ENCODE measurements at regions not wholly inside any gene's neighbourhood (a gene's known extent, or its start where the extent isn't known, plus 50 kb on each side); places are given as distances from the start of the nearest gene placed in this dataset.
"Not testable (repeated sequence)": the region's sequence is repeated elsewhere in the genome, so short reads cannot be mapped to it uniquely, and the experiment has no call there.

DNA sequence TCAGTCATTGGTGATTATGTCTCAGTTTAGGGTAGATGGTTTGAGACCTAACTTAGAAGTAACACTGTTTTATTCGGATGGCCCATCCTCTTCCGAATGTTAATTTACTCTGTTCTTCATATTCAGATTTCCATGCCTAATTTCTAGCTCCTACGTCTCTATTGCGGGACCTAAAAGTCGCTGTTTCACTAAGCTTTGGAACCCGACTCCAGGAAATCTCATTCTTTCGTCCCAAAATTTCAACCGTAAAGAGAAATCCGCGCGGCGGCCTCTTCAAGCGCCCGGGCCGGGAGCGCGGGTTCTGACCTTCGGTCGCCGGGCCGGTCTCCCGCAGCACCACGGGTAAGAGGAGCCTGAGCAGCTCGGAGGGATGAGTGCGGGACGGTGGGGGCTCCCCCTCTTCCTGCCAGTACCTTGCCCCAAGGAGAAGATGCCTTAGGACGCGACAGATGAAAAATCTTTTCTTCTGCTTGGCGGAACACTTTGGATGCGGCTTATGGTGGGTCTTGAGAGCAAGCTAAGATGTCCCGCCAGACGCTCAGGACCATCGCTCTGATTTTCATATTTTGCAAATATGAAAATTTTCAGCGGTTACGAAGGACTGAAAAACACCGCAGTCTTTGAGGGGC, 128.7 kb downstream of the PPIAL4G start:
- TF ChIP-seq ZFX (IDR thresholded peaks at IDR 0.05), result no peak
- TF ChIP-seq, protein P1, sequence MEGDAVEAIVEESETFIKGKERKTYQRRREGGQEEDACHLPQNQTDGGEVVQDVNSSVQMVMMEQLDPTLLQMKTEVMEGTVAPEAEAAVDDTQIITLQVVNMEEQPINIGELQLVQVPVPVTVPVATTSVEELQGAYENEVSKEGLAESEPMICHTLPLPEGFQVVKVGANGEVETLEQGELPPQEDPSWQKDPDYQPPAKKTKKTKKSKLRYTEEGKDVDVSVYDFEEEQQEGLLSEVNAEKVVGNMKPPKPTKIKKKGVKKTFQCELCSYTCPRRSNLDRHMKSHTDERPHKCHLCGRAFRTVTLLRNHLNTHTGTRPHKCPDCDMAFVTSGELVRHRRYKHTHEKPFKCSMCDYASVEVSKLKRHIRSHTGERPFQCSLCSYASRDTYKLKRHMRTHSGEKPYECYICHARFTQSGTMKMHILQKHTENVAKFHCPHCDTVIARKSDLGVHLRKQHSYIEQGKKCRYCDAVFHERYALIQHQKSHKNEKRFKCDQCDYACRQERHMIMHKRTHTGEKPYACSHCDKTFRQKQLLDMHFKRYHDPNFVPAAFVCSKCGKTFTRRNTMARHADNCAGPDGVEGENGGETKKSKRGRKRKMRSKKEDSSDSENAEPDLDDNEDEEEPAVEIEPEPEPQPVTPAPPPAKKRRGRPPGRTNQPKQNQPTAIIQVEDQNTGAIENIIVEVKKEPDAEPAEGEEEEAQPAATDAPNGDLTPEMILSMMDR (conservative IDR thresholded peaks at IDR 0.05), result no peak
- H3K27ac ChIP-seq, result no peak overlapping the region

DNA sequence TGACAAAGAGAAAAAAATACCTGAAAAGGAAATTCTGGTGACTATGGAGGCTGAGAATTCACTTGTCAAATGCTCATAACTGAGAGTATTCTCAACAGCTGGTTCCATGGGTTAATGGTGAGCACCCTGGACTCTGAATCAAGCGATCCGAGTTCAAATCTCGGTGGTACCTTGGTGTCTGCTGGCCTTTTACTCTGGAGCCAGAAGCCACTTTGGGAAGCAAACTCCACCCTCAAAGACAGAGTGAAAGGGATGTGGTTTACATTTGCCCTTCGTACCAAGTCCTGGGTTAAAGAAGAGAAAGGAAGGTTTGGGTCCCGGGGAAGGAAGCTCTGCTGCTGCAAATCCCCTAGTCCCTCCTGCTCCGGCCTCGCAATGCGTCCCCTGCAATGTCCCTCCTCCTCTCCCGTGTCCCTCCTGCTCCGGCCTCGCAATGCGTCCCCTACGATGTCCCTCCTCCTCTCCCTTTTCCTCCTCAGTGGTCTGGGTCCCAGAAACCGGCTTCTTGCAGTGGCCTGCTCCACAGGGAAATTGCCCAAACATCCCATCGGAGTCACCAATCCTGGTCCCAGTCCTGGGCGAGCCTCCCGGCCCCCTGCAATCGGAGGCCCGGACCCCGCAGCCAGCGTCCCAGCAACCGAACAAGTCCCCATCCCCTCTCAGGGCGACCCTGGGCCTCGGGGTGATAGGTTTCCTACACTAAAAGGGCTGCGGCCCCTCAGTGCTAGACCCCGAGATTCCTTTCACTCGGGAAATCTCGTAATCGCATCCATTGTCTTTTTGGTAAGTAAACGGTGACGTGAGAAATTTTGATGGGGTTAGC, 129.4 kb downstream of the PPIAL4G start:
- TF ChIP-seq ZFX (IDR thresholded peaks at IDR 0.05), result no peak
- TF ChIP-seq, protein P1 (conservative IDR thresholded peaks at IDR 0.05), result no peak
- no peak overlapping the region for H3K27ac ChIP-seq

DNA sequence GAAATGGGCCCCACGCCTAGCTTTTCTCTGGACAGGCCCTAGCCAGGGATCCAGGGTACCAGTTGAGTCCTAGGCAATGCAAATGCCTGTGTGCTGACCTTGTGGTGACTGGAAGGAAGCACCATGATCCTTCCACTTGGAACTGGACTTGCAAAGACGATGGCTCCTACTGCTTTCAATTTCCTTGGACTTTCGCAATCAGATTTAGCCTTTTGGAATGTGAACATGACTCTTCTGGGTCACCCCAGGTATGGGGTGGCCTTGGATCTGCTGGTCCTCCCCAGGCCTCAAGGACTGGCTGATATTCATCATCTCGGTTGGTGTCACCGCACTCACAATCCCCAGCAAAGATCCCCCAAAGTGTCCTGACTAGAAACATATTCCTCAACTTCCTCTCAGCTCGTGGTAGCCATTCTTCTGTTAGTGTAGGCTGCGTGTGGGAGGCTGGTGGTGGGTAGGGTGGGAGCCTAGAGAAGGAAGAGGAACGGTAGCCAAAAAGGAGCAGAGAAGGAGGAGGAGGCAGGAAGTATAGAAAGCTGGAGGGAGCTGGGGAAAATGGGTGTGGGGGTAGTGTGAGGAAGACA, 130.5 kb downstream of the PPIAL4G start:
- H3K27ac ChIP-seq, result no peak overlapping the region
- TF ChIP-seq, protein P1 (conservative IDR thresholded peaks at IDR 0.05), result no peak
- no peak for TF ChIP-seq ZFX (IDR thresholded peaks at IDR 0.05)

DNA sequence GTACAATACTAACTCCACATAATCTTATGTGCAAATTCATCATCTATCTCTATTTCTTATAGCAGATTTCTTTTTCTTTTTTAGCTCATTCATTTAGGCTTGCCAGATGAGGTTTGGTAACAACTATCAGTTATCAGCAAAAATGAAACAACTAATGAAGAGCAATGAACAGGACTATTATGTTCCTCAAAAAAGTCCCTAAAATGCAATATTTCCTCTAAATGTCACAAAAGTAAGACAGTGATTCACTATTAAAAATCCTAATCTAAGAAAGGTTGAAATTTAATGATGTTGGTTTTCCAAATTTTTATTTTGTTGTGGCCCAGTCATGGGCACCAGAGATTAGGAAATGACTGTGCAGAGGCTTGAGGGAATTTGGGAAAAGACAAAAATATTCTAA, 135.3 kb downstream of the PPIAL4G start:
- no peak for TF ChIP-seq ZFX (IDR thresholded peaks at IDR 0.05)

DNA sequence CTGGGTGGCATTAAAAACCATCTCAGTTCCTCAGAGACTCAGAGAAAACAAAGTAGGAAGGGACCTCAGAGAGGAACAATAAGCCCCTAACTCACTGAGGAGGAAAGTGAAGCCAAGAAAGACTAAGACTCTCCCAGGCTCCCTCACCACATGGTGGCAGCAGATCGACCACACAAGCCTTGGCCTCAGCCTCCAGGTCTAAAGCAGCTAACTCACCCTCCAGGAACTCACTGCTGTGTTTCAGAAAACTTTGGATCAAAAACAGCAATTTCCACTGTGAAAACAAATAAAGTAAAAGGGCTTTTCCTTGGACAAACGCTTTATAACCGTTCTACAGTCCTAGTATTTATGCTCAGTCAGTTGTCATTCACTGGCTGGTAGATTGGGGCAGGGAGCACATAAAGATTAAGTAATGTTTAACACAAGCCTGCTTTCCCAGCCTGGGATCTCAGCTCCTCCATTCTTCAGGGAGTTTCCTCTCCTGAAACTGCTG, 137.4 kb downstream of the PPIAL4G start:
- H3K27ac ChIP-seq, result not testable (repeated sequence)
- TF ChIP-seq, protein P1 (conservative IDR thresholded peaks at IDR 0.05), result peak; percentile 89

More for the DNA sequence above, 135.3 kb downstream of the PPIAL4G start:
- no peak overlapping the region for H3K27ac ChIP-seq

DNA sequence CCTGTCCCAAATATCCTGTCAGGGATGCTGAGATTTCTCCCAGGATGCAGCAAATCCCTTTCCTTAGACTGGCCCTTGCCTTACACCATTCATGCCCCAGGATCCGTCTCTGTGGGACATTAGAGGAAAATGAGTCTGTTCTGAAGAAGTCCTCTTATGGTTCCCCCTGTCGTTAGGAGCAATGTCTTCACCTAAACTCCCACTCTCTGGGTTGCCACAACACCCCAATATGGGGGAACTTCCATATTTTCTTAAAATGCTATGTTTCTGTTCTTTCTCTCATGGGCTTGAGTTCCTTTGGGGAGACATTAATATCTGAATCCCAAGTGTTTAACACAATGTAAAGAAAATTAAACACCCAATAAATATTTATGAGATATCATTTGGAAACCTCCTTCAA, 138.5 kb downstream of the PPIAL4G start:
- not testable (repeated sequence) for H3K27ac ChIP-seq

DNA sequence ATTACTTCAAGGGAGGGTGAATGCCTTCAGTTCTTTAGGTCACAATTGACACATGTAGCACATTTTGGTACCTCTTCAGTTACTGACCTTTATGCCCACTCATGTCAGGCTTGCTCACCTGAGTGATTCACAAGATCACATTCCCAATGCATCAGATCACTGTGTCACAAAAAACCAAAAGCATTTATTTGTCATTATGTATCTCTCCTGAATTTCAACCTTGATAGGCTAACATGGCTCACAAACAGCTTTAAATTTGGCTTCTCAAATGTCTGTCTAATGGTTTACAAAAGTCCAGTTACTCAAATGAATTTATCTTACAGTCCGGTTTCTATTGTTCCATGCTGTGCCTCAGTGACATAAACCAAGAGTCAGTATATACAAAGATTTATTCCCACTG, 141.4 kb downstream of the PPIAL4G start:
- H3K27ac ChIP-seq, result not testable (repeated sequence)

DNA sequence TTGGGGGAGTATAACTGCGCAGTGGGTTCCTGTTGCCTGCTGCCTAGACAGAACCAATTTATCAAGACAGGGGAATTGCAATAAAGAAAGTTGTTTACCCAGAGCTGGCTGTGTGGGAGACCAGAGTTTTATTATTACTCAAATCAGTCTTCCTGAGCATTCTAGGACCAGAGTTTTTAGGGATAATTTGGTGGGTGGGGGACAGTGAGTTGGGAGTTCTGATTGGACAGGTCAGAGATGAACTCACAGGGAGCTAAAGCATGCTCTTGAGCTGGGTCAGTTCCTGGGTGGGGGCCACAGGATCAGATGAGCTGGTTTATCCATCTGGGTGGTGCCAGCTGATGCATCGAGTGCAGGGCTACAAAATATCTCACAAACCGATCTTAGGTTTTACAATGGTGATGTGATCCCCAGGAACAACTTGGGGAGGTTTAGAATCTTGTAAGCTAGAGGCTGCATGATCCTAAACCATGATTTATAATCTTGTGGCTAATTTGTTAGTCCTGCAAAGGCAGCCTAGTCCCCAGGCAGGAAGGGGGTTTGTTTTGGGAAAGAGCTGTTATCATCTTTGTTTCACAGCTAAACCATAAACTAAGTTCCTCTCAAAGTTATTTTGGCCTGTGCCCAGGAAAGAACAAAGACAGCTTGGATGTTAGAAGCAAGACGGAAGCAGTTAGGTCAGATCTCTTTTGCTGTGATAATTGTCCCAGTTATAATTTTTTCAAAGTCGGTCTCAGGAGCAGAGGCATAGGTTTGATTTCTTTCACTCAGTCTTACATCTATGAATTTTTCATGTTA, 146.8 kb downstream of the PPIAL4G start:
- not testable (repeated sequence) for H3K27ac ChIP-seq

All from C4-2B (cell line).